NB4 (cell line): ENCODE measurements at regions not wholly inside any gene's neighbourhood (a gene's known extent, or its start where the extent isn't known, plus 50 kb on each side); places are given as distances from the start of the nearest gene placed in this dataset.

ENCODE experiments used
- MAX ChIP-seq: IDR thresholded peaks from 2 replicates; pipeline ENCODE4 v1.6.1; 2011; ENCODE audit warnings: low read depth, low read length
- MYC ChIP-seq: IDR thresholded peaks from 2 replicates; pipeline ENCODE4 v1.6.1; 2011; ENCODE audit warnings: low read depth, low read length
- POLR2A ChIP-seq: IDR thresholded peaks from 2 replicates; pipeline ENCODE4 v1.6.1; 2011; ENCODE audit warnings: mild to moderate bottlenecking; ENCODE audit not compliant: insufficient read length; ENCODE audit errors: extremely low read depth
- TF ChIP-seq, protein P1 (sequence below): IDR thresholded peaks from one replicate; pipeline ENCODE4 v1.5.1; 2012; ENCODE audit warnings: low read depth, low read length

DNA sequence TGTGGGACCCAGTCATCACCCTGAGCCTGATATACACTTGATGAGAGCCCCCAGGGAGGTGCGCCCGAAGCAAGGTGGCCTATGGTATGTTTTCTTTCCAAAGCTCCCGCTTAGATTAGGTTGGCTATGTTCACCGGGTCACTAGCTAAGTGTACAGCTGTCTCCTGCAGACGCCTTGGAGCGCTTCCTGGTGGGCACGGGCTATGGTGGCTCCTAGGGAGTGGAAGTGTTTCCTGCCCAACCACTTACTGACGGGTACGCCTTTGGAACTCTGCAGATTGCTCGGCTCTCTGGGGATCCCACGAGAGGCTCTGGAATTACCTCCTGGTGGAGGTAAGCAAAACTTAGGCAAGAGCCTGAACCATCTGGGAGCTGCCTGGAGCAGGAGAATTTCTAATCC, 83.6 kb upstream of the CXCL12 start:
- TF ChIP-seq POLR2A (no peak), MYC (no peak), MAX (no peak)
- TF ChIP-seq, protein P1, sequence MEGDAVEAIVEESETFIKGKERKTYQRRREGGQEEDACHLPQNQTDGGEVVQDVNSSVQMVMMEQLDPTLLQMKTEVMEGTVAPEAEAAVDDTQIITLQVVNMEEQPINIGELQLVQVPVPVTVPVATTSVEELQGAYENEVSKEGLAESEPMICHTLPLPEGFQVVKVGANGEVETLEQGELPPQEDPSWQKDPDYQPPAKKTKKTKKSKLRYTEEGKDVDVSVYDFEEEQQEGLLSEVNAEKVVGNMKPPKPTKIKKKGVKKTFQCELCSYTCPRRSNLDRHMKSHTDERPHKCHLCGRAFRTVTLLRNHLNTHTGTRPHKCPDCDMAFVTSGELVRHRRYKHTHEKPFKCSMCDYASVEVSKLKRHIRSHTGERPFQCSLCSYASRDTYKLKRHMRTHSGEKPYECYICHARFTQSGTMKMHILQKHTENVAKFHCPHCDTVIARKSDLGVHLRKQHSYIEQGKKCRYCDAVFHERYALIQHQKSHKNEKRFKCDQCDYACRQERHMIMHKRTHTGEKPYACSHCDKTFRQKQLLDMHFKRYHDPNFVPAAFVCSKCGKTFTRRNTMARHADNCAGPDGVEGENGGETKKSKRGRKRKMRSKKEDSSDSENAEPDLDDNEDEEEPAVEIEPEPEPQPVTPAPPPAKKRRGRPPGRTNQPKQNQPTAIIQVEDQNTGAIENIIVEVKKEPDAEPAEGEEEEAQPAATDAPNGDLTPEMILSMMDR = no peak
